ENCODE measurements at regions not wholly inside any gene's neighbourhood (a gene's known extent, or its start where the extent isn't known, plus 50 kb on each side); places are given as distances from the start of the nearest gene placed in this dataset.

GRCh38 chr1:221520250-221520649 is 221.6 kb downstream of the DUSP10 start:
- no peak for TF ChIP-seq CTCF (IDR thresholded peaks at IDR 0.05; ENCODE audit: insufficient read depth, low read depth, low read length)
- TF ChIP-seq EZH2 (IDR thresholded peaks at IDR 0.05; ENCODE audit: insufficient read depth, low read length), result no peak

Measured in astrocyte (in vitro differentiated cells and primary cell).